ENCODE measurements at regions not wholly inside any gene's neighbourhood (a gene's known extent, or its start where the extent isn't known, plus 50 kb on each side); places are given as distances from the start of the nearest gene placed in this dataset.

- H3F3A ChIP-seq (replicated peaks; ENCODE audit: insufficient read depth), result no peaks in the 10 kb centered on the region
- no peaks in the 10 kb centered on the region for H3K9me3 ChIP-seq
- 48% methylated on average over 1 of the region's 1 CpG for WGBS (ENCODE audit: low lambda C conversion rate)
- no peak overlapping the region for H3K4me3 ChIP-seq (ENCODE audit: low read depth in 2 of 2, low read length in 1 of 2)
- CTCF ChIA-PET, result interaction anchor here (1.2 kb wide), 1 partner anchor 43 kb away, joined by 3 read pairs; no protein-coding TSS in a partner anchor
- TF ChIP-seq CHD2 (IDR thresholded peaks at IDR 0.05; ENCODE audit: low read length, partially characterized antibody), result no peak
- TF ChIP-seq RCOR1 (IDR thresholded peaks at IDR 0.05; ENCODE audit: low read length), result no peak
- TF ChIP-seq MEF2A (IDR thresholded peaks at IDR 0.05; ENCODE audit: borderline replicate concordance, low read depth), result no peak
- no peak for TF ChIP-seq TAF1 (IDR thresholded peaks at IDR 0.05; ENCODE audit: borderline replicate concordance, low read depth, low read length)
- TF ChIP-seq FOXM1 (IDR thresholded peaks at IDR 0.05; ENCODE audit: low read depth), result no peak
- no peak for TF ChIP-seq ZBTB33 (IDR thresholded peaks at IDR 0.05; ENCODE audit: borderline replicate concordance, low read depth)
- TF ChIP-seq REST (IDR thresholded peaks at IDR 0.05; ENCODE audit: low read depth, low read length), result no peak
- TF ChIP-seq GABPA (IDR thresholded peaks at IDR 0.05; ENCODE audit: low read depth), result no peak
- TF ChIP-seq NFIC (IDR thresholded peaks at IDR 0.05; ENCODE audit: borderline replicate concordance), result no peak
- no peak for TF ChIP-seq GATA2 (CRISPR knock-in tag; IDR thresholded peaks at IDR 0.05)
- TF ChIP-seq PBX3 (IDR thresholded peaks at IDR 0.05), result no peak
- no peak for TF ChIP-seq FOSL2 (IDR thresholded peaks at IDR 0.05; ENCODE audit: borderline replicate concordance, low read depth)
- no peak for TF ChIP-seq EP300 (IDR thresholded peaks at IDR 0.05; ENCODE audit: borderline replicate concordance in 1 of 2, low read depth in 1 of 2, low read length in 1 of 2)
- TF ChIP-seq USF1 (IDR thresholded peaks at IDR 0.05; ENCODE audit: borderline replicate concordance, low read depth), result no peak
- H3K4me2 ChIP-seq, result no peak overlapping the region
- no peaks in the 10 kb centered on the region for H3K36me3 ChIP-seq (replicated peaks in 1 of 2; ENCODE audit: control insufficient read depth in 1 of 2, insufficient read depth in 2 of 2, low read length in 1 of 2)
- no peaks in the 10 kb centered on the region for H3K79me2 ChIP-seq (ENCODE audit: insufficient read depth)
- no peaks in the 10 kb centered on the region for H3K27me3 ChIP-seq (ENCODE audit: insufficient read depth)
- H3K9ac ChIP-seq, result no peak overlapping the region
- no peaks in the 10 kb centered on the region for H3K4me1 ChIP-seq (ENCODE audit: control insufficient read depth in 1 of 2, insufficient read depth in 2 of 2, low read depth in 1 of 2, low read length in 1 of 2)
- no peak overlapping the region for H3K27ac ChIP-seq (ENCODE audit: low read depth in 2 of 2, low read length in 1 of 2)
- 0 out of 2 replicates have a peak, but pooled peaks cover 2% of the 10 kb centered on the region for H3K9me2 ChIP-seq
- H2AFZ ChIP-seq (ENCODE audit: low read depth), result no peak overlapping the region
- POLR2A ChIA-PET, result no interaction called here
- H4K20me1 ChIP-seq (ENCODE audit: insufficient read depth), result no peaks in the 10 kb centered on the region
- DNase-seq, result no peak
Measured at GRCh38 chr16:73912850-73913249, 383.8 kb upstream of the PSMD7 start.

Measured in SK-N-SH (cell line).